ENCODE measurements at regions not wholly inside any gene's neighbourhood (a gene's known extent, or its start where the extent isn't known, plus 50 kb on each side); places are given as distances from the start of the nearest gene placed in this dataset.

DNA sequence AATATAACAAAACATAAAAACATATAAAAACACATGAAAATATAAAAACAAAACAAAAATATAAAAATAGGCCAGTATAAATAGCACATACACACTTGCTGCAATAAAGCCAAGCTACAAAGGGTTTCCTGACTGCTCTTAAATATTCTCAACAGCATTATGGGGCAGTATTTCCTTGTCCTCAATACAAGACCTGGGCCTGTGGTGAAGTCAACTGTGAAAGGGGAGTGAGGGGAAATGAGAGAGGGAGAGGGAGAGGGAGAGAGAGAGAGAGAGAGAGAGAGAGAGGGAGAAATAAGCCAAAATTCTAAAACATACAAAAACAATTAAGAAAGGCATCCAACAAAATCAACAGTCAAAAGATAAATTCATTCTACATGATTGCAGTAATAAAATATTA lies 82.6 kb upstream of the NEDD4L start:
- TF ChIP-seq, protein P1, sequence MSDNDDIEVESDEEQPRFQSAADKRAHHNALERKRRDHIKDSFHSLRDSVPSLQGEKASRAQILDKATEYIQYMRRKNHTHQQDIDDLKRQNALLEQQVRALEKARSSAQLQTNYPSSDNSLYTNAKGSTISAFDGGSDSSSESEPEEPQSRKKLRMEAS (IDR thresholded peaks at IDR 0.05) = no peak
- TF ChIP-seq CTCF (IDR thresholded peaks at IDR 0.05; ENCODE audit: low read depth, low read length, missing input control) = no peak
- TF ChIP-seq FOXA1 (IDR thresholded peaks at IDR 0.05) = no peak
- no peak for TF ChIP-seq SP1 (IDR thresholded peaks at IDR 0.05)
- no peak for TF ChIP-seq RXRA (IDR thresholded peaks at IDR 0.05)
- no peak for TF ChIP-seq EGR1 (IDR thresholded peaks at IDR 0.05; ENCODE audit: low read depth in 2 of 2)
- no peak for TF ChIP-seq NR2F2 (IDR thresholded peaks at IDR 0.05)
- TF ChIP-seq, protein P2, sequence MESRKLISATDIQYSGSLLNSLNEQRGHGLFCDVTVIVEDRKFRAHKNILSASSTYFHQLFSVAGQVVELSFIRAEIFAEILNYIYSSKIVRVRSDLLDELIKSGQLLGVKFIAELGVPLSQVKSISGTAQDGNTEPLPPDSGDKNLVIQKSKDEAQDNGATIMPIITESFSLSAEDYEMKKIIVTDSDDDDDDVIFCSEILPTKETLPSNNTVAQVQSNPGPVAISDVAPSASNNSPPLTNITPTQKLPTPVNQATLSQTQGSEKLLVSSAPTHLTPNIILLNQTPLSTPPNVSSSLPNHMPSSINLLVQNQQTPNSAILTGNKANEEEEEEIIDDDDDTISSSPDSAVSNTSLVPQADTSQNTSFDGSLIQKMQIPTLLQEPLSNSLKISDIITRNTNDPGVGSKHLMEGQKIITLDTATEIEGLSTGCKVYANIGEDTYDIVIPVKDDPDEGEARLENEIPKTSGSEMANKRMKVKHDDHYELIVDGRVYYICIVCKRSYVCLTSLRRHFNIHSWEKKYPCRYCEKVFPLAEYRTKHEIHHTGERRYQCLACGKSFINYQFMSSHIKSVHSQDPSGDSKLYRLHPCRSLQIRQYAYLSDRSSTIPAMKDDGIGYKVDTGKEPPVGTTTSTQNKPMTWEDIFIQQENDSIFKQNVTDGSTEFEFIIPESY (IDR thresholded peaks at IDR 0.05) = no peak
- no peak for TF ChIP-seq YY1 (IDR thresholded peaks at IDR 0.05)
- no peak for TF ChIP-seq GABPA (IDR thresholded peaks at IDR 0.05 in 1 of 2, conservative IDR thresholded peaks at IDR 0.05 in 1 of 2)
- TF ChIP-seq RAD21 (IDR thresholded peaks at IDR 0.05) = no peak

Measured in liver (tissue), 3 donors.